Trophoblast cell (in vitro differentiated cells and primary cell): ENCODE measurements at regions not wholly inside any gene's neighbourhood (a gene's known extent, or its start where the extent isn't known, plus 50 kb on each side); places are given as distances from the start of the nearest gene placed in this dataset.
A peak's percentile ranks its signal among the peaks of the same experiment; 100 is the strongest.

Experiments
- DNase-seq, 2 donors: peaks; one replicate each; pipeline ENCODE4 v3.0.0-alpha.2; 2016
- H2AFZ ChIP-seq: 2 replicates; pipeline ENCODE4 v1.6.1; 2013; ENCODE audit warnings: low read length, moderate library complexity, mild to moderate bottlenecking; ENCODE audit not compliant: insufficient read depth, poor library complexity
- H2AK5ac ChIP-seq: 2 replicates; pipeline ENCODE4 v1.6.1; 2013; ENCODE audit warnings: mild to moderate bottlenecking, low read length
- H2BK120ac ChIP-seq: 2 replicates; pipeline ENCODE4 v1.6.1; 2013; ENCODE audit warnings: low read length, mild to moderate bottlenecking, moderate library complexity; ENCODE audit not compliant: insufficient read depth, poor library complexity
- H2BK12ac ChIP-seq: 2 replicates; pipeline ENCODE4 v1.6.1; 2013; ENCODE audit warnings: mild to moderate bottlenecking, low read length, moderate library complexity
- H2BK5ac ChIP-seq: 2 replicates; pipeline ENCODE4 v1.6.1; 2013; ENCODE audit warnings: low read length, low read depth, moderate library complexity, mild to moderate bottlenecking; ENCODE audit not compliant: poor library complexity
- H3K14ac ChIP-seq: 2 replicates; pipeline ENCODE4 v1.6.1; 2013; ENCODE audit warnings: mild to moderate bottlenecking, low read length
- H3K18ac ChIP-seq: 2 replicates; pipeline ENCODE4 v1.6.1; 2013; ENCODE audit warnings: mild to moderate bottlenecking, low read length
- H3K23ac ChIP-seq: 2 replicates; pipeline ENCODE4 v1.6.1; 2013; ENCODE audit warnings: low read length
- H3K27ac ChIP-seq: 2 replicates; pipeline ENCODE4 v1.5.1; 2013; ENCODE audit warnings: low read depth, mild to moderate bottlenecking, inconsistent platforms, low read length, moderate library complexity
- H3K27me3 ChIP-seq: 2 replicates; pipeline ENCODE4 v1.6.1; 2013; ENCODE audit warnings: inconsistent platforms, mild to moderate bottlenecking, low read length, moderate library complexity; ENCODE audit not compliant: insufficient read depth
- H3K36me3 ChIP-seq, 2 experiments: 1 replicate in 1 of 2; 2 replicates in 1 of 2; pipeline ENCODE4 v1.6.1; 2013; ENCODE audit warnings: low read length in 2 of 2, mild to moderate bottlenecking in 2 of 2, moderate library complexity in 1 of 2; ENCODE audit not compliant: insufficient read depth in 2 of 2, control insufficient read depth in 1 of 2
- H3K4ac ChIP-seq: 2 replicates; pipeline ENCODE4 v1.6.1; 2013; ENCODE audit warnings: low read depth, mild to moderate bottlenecking, low read length, moderate library complexity
- H3K4me1 ChIP-seq, 2 experiments: 1 replicate in 1 of 2; 2 replicates in 1 of 2; pipeline ENCODE4 v1.6.1; 2013; ENCODE audit warnings: low read length in 2 of 2, mild to moderate bottlenecking in 2 of 2, moderate library complexity in 1 of 2; ENCODE audit not compliant: insufficient read depth in 2 of 2, control insufficient read depth in 1 of 2
- H3K4me2 ChIP-seq: 2 replicates; pipeline ENCODE4 v1.6.1; 2013; ENCODE audit warnings: inconsistent platforms, mild to moderate bottlenecking, low read length, moderate library complexity
- H3K4me3 ChIP-seq: 2 replicates; pipeline ENCODE4 v1.5.1; 2013; ENCODE audit warnings: mild to moderate bottlenecking, low read depth, low read length, inconsistent platforms
- H3K79me1 ChIP-seq: one replicate; pipeline ENCODE4 v1.6.1; 2013; ENCODE audit warnings: low read length
- H3K79me2 ChIP-seq: 2 replicates; pipeline ENCODE4 v1.6.1; 2013; ENCODE audit warnings: low read length, mild to moderate bottlenecking; ENCODE audit not compliant: control insufficient read depth, insufficient read depth, poor library complexity
- H3K9ac ChIP-seq: 2 replicates; pipeline ENCODE4 v1.6.1; 2013; ENCODE audit warnings: mild to moderate bottlenecking, low read length
- H3K9me3 ChIP-seq: 2 replicates; pipeline ENCODE4 v1.6.1; 2013; ENCODE audit warnings: low read depth, mild to moderate bottlenecking, control low read depth, inconsistent platforms, low read length; ENCODE audit not compliant: insufficient read depth
- H4K12ac ChIP-seq: 2 replicates; pipeline ENCODE4 v1.6.1; 2013; ENCODE audit warnings: low read depth, mild to moderate bottlenecking, low read length, moderate library complexity
- H4K8ac ChIP-seq: 2 replicates; pipeline ENCODE4 v1.6.1; 2013; ENCODE audit warnings: low read depth, mild to moderate bottlenecking, low read length, moderate library complexity
- H4K91ac ChIP-seq: one replicate; pipeline ENCODE4 v1.6.1; 2013; ENCODE audit warnings: low read depth, mild to moderate bottlenecking, low read length, moderate library complexity
- WGBS: extraction: QIAGEN DNeasy Blood & Tissue Kit; methylation state at CpG from one replicate; pipeline ENCODE4 v1.1.7; 2013; ENCODE audit warnings: missing lambda C conversion rate; ENCODE audit not compliant: insufficient read length, insufficient coverage; ENCODE audit errors: extremely low coverage; 5-methylcytosine and 5-hydroxymethylcytosine counted together

GRCh38 chr3:191882289-191882688 lies 421.3 kb downstream of the PYDC2 start:
- no peaks in the 10 kb centered on the region for H3K9me3 ChIP-seq
- no peaks in the 10 kb centered on the region for H3K79me2 ChIP-seq
- H3K4me1 ChIP-seq: peaks cover 0 to 2% of the 10 kb centered on the region in 2 experiments
- H3K36me3 ChIP-seq: no peaks in the 10 kb centered on the region
- H2BK12ac ChIP-seq: no peak overlapping the region
- H3K4ac ChIP-seq: no peak overlapping the region
- H3K27ac ChIP-seq: no peak overlapping the region
- no peak overlapping the region for H2AK5ac ChIP-seq
- DNase-seq: peak; percentile 7 to 51
- no peak overlapping the region for H3K14ac ChIP-seq
- H2AFZ ChIP-seq: no peak overlapping the region
- H3K4me2 ChIP-seq: no peak overlapping the region
- H3K23ac ChIP-seq: no peak overlapping the region
- no peak overlapping the region for H3K4me3 ChIP-seq
- no peak overlapping the region for H2BK120ac ChIP-seq
- no peaks in the 10 kb centered on the region for H3K79me1 ChIP-seq
- no peak overlapping the region for H3K9ac ChIP-seq
- no peak overlapping the region for H4K91ac ChIP-seq
- no peaks in the 10 kb centered on the region for H3K27me3 ChIP-seq
- no peak overlapping the region for H2BK5ac ChIP-seq
- H3K18ac ChIP-seq: no peak overlapping the region
- no peak overlapping the region for H4K8ac ChIP-seq
- no CpG with 5 or more reads among the region's 3 CpGs for WGBS
- no peak overlapping the region for H4K12ac ChIP-seq

GRCh38 chr3:191884132-191884531 lies 423.2 kb downstream of the PYDC2 start:
- Histone ChIP-seq H3K9ac (no peak overlapping the region), H3K36me3 (no peaks in the 10 kb centered on the region), H3K9me3 (no peaks in the 10 kb centered on the region), H3K4me2 (no peak overlapping the region), H3K27ac (no peak overlapping the region), H4K12ac (no peak overlapping the region), H3K14ac (no peak overlapping the region), H3K79me1 (no peaks in the 10 kb centered on the region), H3K23ac (no peak overlapping the region), H2AFZ (no peak overlapping the region), H3K4me1 (peaks cover 0 to 2% of the 10 kb centered on the region in 2 experiments), H3K4me3 (no peak overlapping the region), H3K27me3 (no peaks in the 10 kb centered on the region), H3K79me2 (no peaks in the 10 kb centered on the region), H4K8ac (no peak overlapping the region), H2BK12ac (no peak overlapping the region), H2AK5ac (no peak overlapping the region), H2BK5ac (no peak overlapping the region), H3K4ac (no peak overlapping the region), H4K91ac (no peak overlapping the region), H2BK120ac (no peak overlapping the region), H3K18ac (no peak overlapping the region)
- peak in 1 of 2 donors; percentile 27 for DNase-seq

- Histone ChIP-seq H3K27me3 (no peaks in the 10 kb centered on the region), H3K23ac (no peak overlapping the region), H3K9me3 (no peaks in the 10 kb centered on the region), H3K4me2 (no peak overlapping the region), H4K91ac (no peak overlapping the region), H4K12ac (no peak overlapping the region), H3K14ac (no peak overlapping the region), H2BK12ac (no peak overlapping the region), H3K4me1 (no peaks in the 10 kb centered on the region), H3K4me3 (no peak overlapping the region), H2BK120ac (peak overlapping the region; percentile 43), H3K18ac (no peak overlapping the region), H3K79me1 (no peaks in the 10 kb centered on the region), H2AFZ (no peak overlapping the region), H2AK5ac (no peak overlapping the region), H3K9ac (no peak overlapping the region), H3K27ac (peak overlapping the region; percentile 64), H3K4ac (no peak overlapping the region), H2BK5ac (no peak overlapping the region), H4K8ac (no peak overlapping the region), H3K79me2 (no peaks in the 10 kb centered on the region), H3K36me3 (no peaks in the 10 kb centered on the region)
- no peak for DNase-seq
- WGBS: no CpG with 5 or more reads among the region's 5 CpGs
Measured at GRCh38 chr3:191889106-191889505, 428.1 kb downstream of the PYDC2 start.

- Histone ChIP-seq H2AK5ac (no peak overlapping the region), H2BK12ac (no peak overlapping the region), H3K79me2 (no peaks in the 10 kb centered on the region), H3K27ac (no peak overlapping the region), H4K91ac (no peak overlapping the region), H3K4me3 (no peak overlapping the region), H2BK5ac (no peak overlapping the region), H3K23ac (no peak overlapping the region), H4K8ac (no peak overlapping the region), H2AFZ (no peak overlapping the region), H3K4me1 (no peaks in the 10 kb centered on the region), H2BK120ac (no peak overlapping the region), H3K9ac (no peak overlapping the region), H3K14ac (no peak overlapping the region), H3K27me3 (no peaks in the 10 kb centered on the region), H3K18ac (no peak overlapping the region), H3K79me1 (no peaks in the 10 kb centered on the region), H3K4me2 (no peak overlapping the region), H4K12ac (no peak overlapping the region), H3K36me3 (no peaks in the 10 kb centered on the region), H3K9me3 (no peaks in the 10 kb centered on the region), H3K4ac (no peak overlapping the region)
- WGBS: no CpG with 5 or more reads among the region's 1 CpG
- DNase-seq: peak in 1 of 2 donors; percentile 10
Measured at GRCh38 chr3:191889756-191890155, 428.8 kb downstream of the PYDC2 start.
